ENCODE measurements at regions not wholly inside any gene's neighbourhood (a gene's known extent, or its start where the extent isn't known, plus 50 kb on each side); places are given as distances from the start of the nearest gene placed in this dataset.

- TF ChIP-seq, protein P1, sequence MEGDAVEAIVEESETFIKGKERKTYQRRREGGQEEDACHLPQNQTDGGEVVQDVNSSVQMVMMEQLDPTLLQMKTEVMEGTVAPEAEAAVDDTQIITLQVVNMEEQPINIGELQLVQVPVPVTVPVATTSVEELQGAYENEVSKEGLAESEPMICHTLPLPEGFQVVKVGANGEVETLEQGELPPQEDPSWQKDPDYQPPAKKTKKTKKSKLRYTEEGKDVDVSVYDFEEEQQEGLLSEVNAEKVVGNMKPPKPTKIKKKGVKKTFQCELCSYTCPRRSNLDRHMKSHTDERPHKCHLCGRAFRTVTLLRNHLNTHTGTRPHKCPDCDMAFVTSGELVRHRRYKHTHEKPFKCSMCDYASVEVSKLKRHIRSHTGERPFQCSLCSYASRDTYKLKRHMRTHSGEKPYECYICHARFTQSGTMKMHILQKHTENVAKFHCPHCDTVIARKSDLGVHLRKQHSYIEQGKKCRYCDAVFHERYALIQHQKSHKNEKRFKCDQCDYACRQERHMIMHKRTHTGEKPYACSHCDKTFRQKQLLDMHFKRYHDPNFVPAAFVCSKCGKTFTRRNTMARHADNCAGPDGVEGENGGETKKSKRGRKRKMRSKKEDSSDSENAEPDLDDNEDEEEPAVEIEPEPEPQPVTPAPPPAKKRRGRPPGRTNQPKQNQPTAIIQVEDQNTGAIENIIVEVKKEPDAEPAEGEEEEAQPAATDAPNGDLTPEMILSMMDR (IDR thresholded peaks at IDR 0.05; ENCODE audit: partially characterized antibody, unreplicated experiment) = no peak
- H3K27ac Mint-ChIP-seq (ENCODE audit: unreplicated experiment) = no peak overlapping the region
- H3K27me3 Mint-ChIP-seq (ENCODE audit: unreplicated experiment) = peaks cover 6% of the 10 kb centered on the region
- peaks cover 10% of the 10 kb centered on the region for H3K4me1 Mint-ChIP-seq (ENCODE audit: low read depth, unreplicated experiment)
- no peaks in the 10 kb centered on the region for H3K36me3 Mint-ChIP-seq (ENCODE audit: unreplicated experiment)
- no peak overlapping the region for H3K4me3 Mint-ChIP-seq (ENCODE audit: unreplicated experiment)
- peaks cover 3% of the 10 kb centered on the region for H3K9me3 Mint-ChIP-seq (ENCODE audit: unreplicated experiment)
- DNase-seq = no peak
Observed at GRCh38 chr3:56960234-56960917, 100.1 kb upstream of the SPATA12 start.

GRCh38 chr3:56958879-56959278, 101.6 kb upstream of the SPATA12 start:
- peaks cover 8% of the 10 kb centered on the region for H3K27me3 Mint-ChIP-seq (ENCODE audit: unreplicated experiment)
- no peak overlapping the region for H3K4me3 Mint-ChIP-seq (ENCODE audit: unreplicated experiment)
- peaks cover 12% of the 10 kb centered on the region for H3K4me1 Mint-ChIP-seq (ENCODE audit: low read depth, unreplicated experiment)
- TF ChIP-seq, protein P1 (IDR thresholded peaks at IDR 0.05; ENCODE audit: partially characterized antibody, unreplicated experiment) = no peak
- H3K27ac Mint-ChIP-seq (ENCODE audit: unreplicated experiment) = no peak overlapping the region
- no peak for DNase-seq
- H3K36me3 Mint-ChIP-seq (ENCODE audit: unreplicated experiment) = no peaks in the 10 kb centered on the region
- H3K9me3 Mint-ChIP-seq (ENCODE audit: unreplicated experiment) = peaks cover 3% of the 10 kb centered on the region

GRCh38 chr3:56957522-56957921, 102.9 kb upstream of the SPATA12 start:
- Mint-ChIP-seq H3K4me1 (ENCODE audit: low read depth, unreplicated experiment) (peaks cover 10% of the 10 kb centered on the region), H3K36me3 (ENCODE audit: unreplicated experiment) (no peaks in the 10 kb centered on the region), H3K27ac (ENCODE audit: unreplicated experiment) (no peak overlapping the region), H3K4me3 (ENCODE audit: unreplicated experiment) (no peak overlapping the region), H3K9me3 (ENCODE audit: unreplicated experiment) (peaks cover 3% of the 10 kb centered on the region), H3K27me3 (ENCODE audit: unreplicated experiment) (peaks cover 8% of the 10 kb centered on the region)
- TF ChIP-seq, protein P1 (IDR thresholded peaks at IDR 0.05; ENCODE audit: partially characterized antibody, unreplicated experiment) = no peak
- no peak for DNase-seq

DNA sequence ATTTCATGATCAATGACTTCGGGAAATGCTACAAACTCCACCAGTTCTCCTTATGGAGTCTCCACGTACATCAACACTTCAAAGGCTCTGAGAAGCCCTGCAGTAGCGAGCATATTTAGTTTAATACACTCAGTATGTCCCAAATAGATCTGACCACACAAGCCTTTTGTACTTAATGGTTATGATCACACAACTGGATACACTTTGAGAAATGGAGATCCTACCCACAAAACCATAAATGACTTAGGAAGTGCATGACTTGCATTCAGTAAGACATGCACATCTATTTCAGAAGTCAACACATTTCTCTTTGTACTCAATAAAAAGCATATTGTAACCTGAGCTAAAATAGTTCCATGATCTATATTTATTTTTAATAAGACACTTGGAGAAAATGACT, 103.6 kb upstream of the SPATA12 start:
- peaks cover 5% of the 10 kb centered on the region for H3K27me3 Mint-ChIP-seq (ENCODE audit: unreplicated experiment)
- H3K4me1 Mint-ChIP-seq (ENCODE audit: low read depth, unreplicated experiment) = peaks cover 6% of the 10 kb centered on the region
- TF ChIP-seq, protein P1 (IDR thresholded peaks at IDR 0.05; ENCODE audit: partially characterized antibody, unreplicated experiment) = no peak
- H3K36me3 Mint-ChIP-seq (ENCODE audit: unreplicated experiment) = no peaks in the 10 kb centered on the region
- no peaks in the 10 kb centered on the region for H3K9me3 Mint-ChIP-seq (ENCODE audit: unreplicated experiment)
- no peak overlapping the region for H3K27ac Mint-ChIP-seq (ENCODE audit: unreplicated experiment)
- no peak for DNase-seq
- H3K4me3 Mint-ChIP-seq (ENCODE audit: unreplicated experiment) = no peak overlapping the region

- H3K36me3 Mint-ChIP-seq (ENCODE audit: unreplicated experiment) = no peaks in the 10 kb centered on the region
- TF ChIP-seq, protein P1 (IDR thresholded peaks at IDR 0.05; ENCODE audit: partially characterized antibody, unreplicated experiment) = no peak
- no peak overlapping the region for H3K4me3 Mint-ChIP-seq (ENCODE audit: unreplicated experiment)
- peaks cover 2% of the 10 kb centered on the region for H3K27me3 Mint-ChIP-seq (ENCODE audit: unreplicated experiment)
- no peak for DNase-seq
- H3K9me3 Mint-ChIP-seq (ENCODE audit: unreplicated experiment) = no peaks in the 10 kb centered on the region
- peaks cover 4% of the 10 kb centered on the region for H3K4me1 Mint-ChIP-seq (ENCODE audit: low read depth, unreplicated experiment)
- H3K27ac Mint-ChIP-seq (ENCODE audit: unreplicated experiment) = no peak overlapping the region
Observed at GRCh38 chr3:56955492-56956111, 104.9 kb upstream of the SPATA12 start.

All from glutamatergic neuron (in vitro differentiated cells).